AG10803 (cell line): ENCODE measurements at regions not wholly inside any gene's neighbourhood (a gene's known extent, or its start where the extent isn't known, plus 50 kb on each side); places are given as distances from the start of the nearest gene placed in this dataset.

ENCODE experiments used
- DNase-seq: peaks from one replicate; pipeline ENCODE4 v3.0.0; 2010; ENCODE audit warnings: low read depth
- H3K4me3 ChIP-seq: 2 replicates; pipeline ENCODE4 v1.5.1; 2011; ENCODE audit warnings: mild to moderate bottlenecking, low read length, control low read depth
- CTCF ChIP-seq: conservative IDR thresholded peaks from 2 replicates; pipeline ENCODE4 v1.5.1; 2011; ENCODE audit warnings: mild to moderate bottlenecking, low read length, control low read depth, inconsistent platforms

- no peak for TF ChIP-seq CTCF
- H3K4me3 ChIP-seq = no peak overlapping the region
- DNase-seq = no peak
Measured at GRCh38 chr6:62626661-62627060, 340.6 kb upstream of the KHDRBS2 start.

- no peak for TF ChIP-seq CTCF
- no peak for DNase-seq
- no peak overlapping the region for H3K4me3 ChIP-seq
Measured at GRCh38 chr6:62623846-62624532, 338.0 kb upstream of the KHDRBS2 start.

GRCh38 chr6:62615366-62616015 lies 329.5 kb upstream of the KHDRBS2 start:
- TF ChIP-seq CTCF = no peak
- H3K4me3 ChIP-seq = no peak overlapping the region
- no peak for DNase-seq

GRCh38 chr6:62614442-62614841 lies 328.4 kb upstream of the KHDRBS2 start:
- TF ChIP-seq CTCF = no peak
- no peak for DNase-seq

GRCh38 chr6:62613928-62614327 lies 327.9 kb upstream of the KHDRBS2 start:
- no peak overlapping the region for H3K4me3 ChIP-seq
- DNase-seq = no peak
- TF ChIP-seq CTCF = no peak

More at GRCh38 chr6:62614442-62614841, 328.4 kb upstream of the KHDRBS2 start:
- no peak overlapping the region for H3K4me3 ChIP-seq

GRCh38 chr6:62612471-62612870 lies 326.4 kb upstream of the KHDRBS2 start:
- no peak for TF ChIP-seq CTCF
- no peak overlapping the region for H3K4me3 ChIP-seq
- no peak for DNase-seq

GRCh38 chr6:62570372-62570771 lies 284.3 kb upstream of the KHDRBS2 start:
- no peak for TF ChIP-seq CTCF
- no peak overlapping the region for H3K4me3 ChIP-seq
- no peak for DNase-seq
